ENCODE measurements at regions not wholly inside any gene's neighbourhood (a gene's known extent, or its start where the extent isn't known, plus 50 kb on each side); places are given as distances from the start of the nearest gene placed in this dataset.

- TF ChIP-seq, protein P1, sequence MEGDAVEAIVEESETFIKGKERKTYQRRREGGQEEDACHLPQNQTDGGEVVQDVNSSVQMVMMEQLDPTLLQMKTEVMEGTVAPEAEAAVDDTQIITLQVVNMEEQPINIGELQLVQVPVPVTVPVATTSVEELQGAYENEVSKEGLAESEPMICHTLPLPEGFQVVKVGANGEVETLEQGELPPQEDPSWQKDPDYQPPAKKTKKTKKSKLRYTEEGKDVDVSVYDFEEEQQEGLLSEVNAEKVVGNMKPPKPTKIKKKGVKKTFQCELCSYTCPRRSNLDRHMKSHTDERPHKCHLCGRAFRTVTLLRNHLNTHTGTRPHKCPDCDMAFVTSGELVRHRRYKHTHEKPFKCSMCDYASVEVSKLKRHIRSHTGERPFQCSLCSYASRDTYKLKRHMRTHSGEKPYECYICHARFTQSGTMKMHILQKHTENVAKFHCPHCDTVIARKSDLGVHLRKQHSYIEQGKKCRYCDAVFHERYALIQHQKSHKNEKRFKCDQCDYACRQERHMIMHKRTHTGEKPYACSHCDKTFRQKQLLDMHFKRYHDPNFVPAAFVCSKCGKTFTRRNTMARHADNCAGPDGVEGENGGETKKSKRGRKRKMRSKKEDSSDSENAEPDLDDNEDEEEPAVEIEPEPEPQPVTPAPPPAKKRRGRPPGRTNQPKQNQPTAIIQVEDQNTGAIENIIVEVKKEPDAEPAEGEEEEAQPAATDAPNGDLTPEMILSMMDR (conservative IDR thresholded peaks at IDR 0.05; ENCODE audit: low read depth, low read length): no peak
- DNase-seq (ENCODE audit: low read depth): no peak
- no peak overlapping the region for H3K4me3 ChIP-seq (ENCODE audit: low read depth, low read length)
These were observed 695.9 kb downstream of the EPHA7 start for GRCh38 chr6:92723390-92723931.

DNA sequence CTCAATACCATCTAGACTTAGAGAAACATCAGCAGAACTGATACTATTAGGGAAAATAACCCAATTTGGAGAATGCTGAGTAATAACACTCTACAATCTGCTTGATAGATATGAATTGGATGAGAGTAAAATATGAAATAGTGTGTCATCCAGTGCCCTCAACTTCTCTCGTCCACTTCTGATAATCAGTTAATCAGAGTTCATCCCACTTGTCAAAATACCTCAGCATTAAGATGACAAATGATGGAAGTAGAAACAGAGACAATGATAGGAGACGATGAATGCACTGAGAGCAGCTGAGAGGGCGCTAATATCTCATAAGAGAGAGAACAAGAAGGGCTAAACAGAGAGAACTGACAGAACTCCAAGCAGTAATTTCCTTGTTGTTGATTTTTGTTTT, 699.6 kb downstream of the EPHA7 start:
- TF ChIP-seq, protein P1 (conservative IDR thresholded peaks at IDR 0.05; ENCODE audit: low read depth, low read length): no peak
- DNase-seq (ENCODE audit: low read depth): no peak
- no peak overlapping the region for H3K4me3 ChIP-seq (ENCODE audit: low read depth, low read length)

GRCh38 chr6:92716638-92717037, 702.7 kb downstream of the EPHA7 start:
- TF ChIP-seq, protein P1 (conservative IDR thresholded peaks at IDR 0.05; ENCODE audit: low read depth, low read length): no peak
- no peak overlapping the region for H3K4me3 ChIP-seq (ENCODE audit: low read depth, low read length)
- DNase-seq (ENCODE audit: low read depth): no peak

- H3K4me3 ChIP-seq (ENCODE audit: low read depth, low read length): no peak overlapping the region
- TF ChIP-seq, protein P1 (conservative IDR thresholded peaks at IDR 0.05; ENCODE audit: low read depth, low read length): no peak
- no peak for DNase-seq (ENCODE audit: low read depth)
These were observed 703.4 kb downstream of the EPHA7 start for GRCh38 chr6:92715991-92716390.

GRCh38 chr6:92714346-92714745, 705.0 kb downstream of the EPHA7 start:
- TF ChIP-seq, protein P1 (conservative IDR thresholded peaks at IDR 0.05; ENCODE audit: low read depth, low read length): no peak
- no peak for DNase-seq (ENCODE audit: low read depth)
- no peak overlapping the region for H3K4me3 ChIP-seq (ENCODE audit: low read depth, low read length)

DNA sequence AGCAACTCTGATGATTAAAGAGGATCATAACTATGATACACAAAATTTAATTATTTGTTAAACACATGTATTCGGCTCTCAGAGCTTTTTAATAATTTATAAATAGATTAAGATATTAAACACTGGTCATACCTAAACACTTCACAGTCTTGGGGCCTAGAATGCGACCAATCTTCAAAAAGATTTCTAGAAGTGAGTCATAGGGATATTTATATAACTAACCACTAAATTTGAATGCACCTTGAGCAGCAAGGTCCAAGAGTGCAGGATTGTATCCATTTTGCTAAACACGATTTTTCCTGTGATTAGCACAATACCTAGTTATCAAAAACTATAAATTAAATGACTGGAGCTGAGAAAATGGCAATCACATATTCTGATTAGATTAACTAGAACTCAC, 709.3 kb downstream of the EPHA7 start:
- TF ChIP-seq, protein P1 (conservative IDR thresholded peaks at IDR 0.05; ENCODE audit: low read depth, low read length): no peak
- H3K4me3 ChIP-seq (ENCODE audit: low read depth, low read length): no peak overlapping the region
- no peak for DNase-seq (ENCODE audit: low read depth)

GRCh38 chr6:92708945-92709344, 710.4 kb downstream of the EPHA7 start:
- H3K4me3 ChIP-seq (ENCODE audit: low read depth, low read length): no peak overlapping the region
- DNase-seq (ENCODE audit: low read depth): no peak
- TF ChIP-seq, protein P1 (conservative IDR thresholded peaks at IDR 0.05; ENCODE audit: low read depth, low read length): no peak

Measured in epithelial cell of proximal tubule (primary cell).